DOHH2 (cell line): ENCODE measurements at regions not wholly inside any gene's neighbourhood (a gene's known extent, or its start where the extent isn't known, plus 50 kb on each side); places are given as distances from the start of the nearest gene placed in this dataset.
"Not testable (repeated sequence)": the region's sequence is repeated elsewhere in the genome, so short reads cannot be mapped to it uniquely, and the experiment has no call there.

ENCODE experiments used
- H3F3A ChIP-seq: fragments of 200-600 bp; sonication (generic), shearing (Covaris generic); 2 replicates; pipeline ENCODE4 v1.6.0; 2016; ENCODE audit warnings: antibody characterized with exemption, mild to moderate bottlenecking; ENCODE audit not compliant: control insufficient read depth, insufficient read depth
- H3K27ac ChIP-seq: fragments of 200-600 bp; sonication (generic); 2 replicates; pipeline ENCODE4 v1.5.1; 2014; ENCODE audit warnings: low read depth, mild to moderate bottlenecking, low read length, moderate library complexity
- H3K27me3 ChIP-seq: fragments of 200-600 bp; sonication (generic); 2 replicates; pipeline ENCODE4 v1.6.1; 2014; ENCODE audit warnings: mild to moderate bottlenecking, low read length, mixed read lengths; ENCODE audit not compliant: control insufficient read depth
- H3K36me3 ChIP-seq: fragments of 200-600 bp; sonication (generic); 2 replicates; pipeline ENCODE4 v1.6.1; 2014; ENCODE audit warnings: mild to moderate bottlenecking, low read length, moderate library complexity, mixed read lengths; ENCODE audit not compliant: control insufficient read depth
- H3K4me1 ChIP-seq: fragments of 200-600 bp; sonication (generic); 2 replicates; pipeline ENCODE4 v1.6.1; 2014; ENCODE audit warnings: mild to moderate bottlenecking, low read length, mixed read lengths; ENCODE audit not compliant: control insufficient read depth
- H3K4me2 ChIP-seq: fragments of 200-600 bp; sonication (generic); 2 replicates; pipeline ENCODE4 v1.6.0; 2014; ENCODE audit warnings: mild to moderate bottlenecking, low read length, moderate library complexity
- H3K4me3 ChIP-seq: fragments of 200-600 bp; sonication (generic); 2 replicates; pipeline ENCODE4 v1.5.1; 2014; ENCODE audit warnings: mild to moderate bottlenecking, low read length, mixed read lengths
- H3K79me2 ChIP-seq: fragments of 200-600 bp; sonication (generic); 2 replicates; pipeline ENCODE4 v1.6.1; 2014; ENCODE audit warnings: mild to moderate bottlenecking, low read length, mixed read lengths; ENCODE audit not compliant: control insufficient read depth
- H3K9me2 ChIP-seq: fragments of 200-600 bp; sonication (generic); replicated peaks from 2 replicates; pipeline ENCODE4 v1.6.1; 2014; ENCODE audit warnings: mild to moderate bottlenecking, low read length, mixed read lengths; ENCODE audit not compliant: control insufficient read depth
- H3K9me3 ChIP-seq: fragments of 200-600 bp; sonication (generic); 2 replicates; pipeline ENCODE4 v1.6.1; 2014; ENCODE audit warnings: antibody characterized with exemption, low read length, mixed read lengths; ENCODE audit not compliant: control insufficient read depth, insufficient read depth
- H4K20me1 ChIP-seq: fragments of 200-600 bp; sonication (generic); 2 replicates; pipeline ENCODE4 v1.6.0; 2014; ENCODE audit warnings: low read depth, mild to moderate bottlenecking, antibody characterized with exemption, low read length, moderate library complexity; ENCODE audit not compliant: control insufficient read depth, insufficient read depth

- not testable (repeated sequence) for H3K4me3 ChIP-seq, H3K4me1 ChIP-seq, H3K4me2 ChIP-seq, H3F3A ChIP-seq, H3K79me2 ChIP-seq, H3K9me2 ChIP-seq, H4K20me1 ChIP-seq, H3K27ac ChIP-seq, H3K36me3 ChIP-seq, H3K27me3 ChIP-seq
- H3K9me3 ChIP-seq: peaks cover 40% of the 10 kb centered on the region
Measured at GRCh38 chr21:10400622-10401361, 120.6 kb upstream of the TPTE start.

- H3K4me3 ChIP-seq, H3K4me1 ChIP-seq, H3K4me2 ChIP-seq, H4K20me1 ChIP-seq, H3K27me3 ChIP-seq, H3K9me2 ChIP-seq, H3K36me3 ChIP-seq, H3F3A ChIP-seq, H3K27ac ChIP-seq, H3K79me2 ChIP-seq: not testable (repeated sequence)
- peaks cover 38% of the 10 kb centered on the region for H3K9me3 ChIP-seq
Measured at GRCh38 chr21:10402461-10402860, 118.9 kb upstream of the TPTE start.

GRCh38 chr21:10405331-10405730 is 116.1 kb upstream of the TPTE start:
- H3K27me3 ChIP-seq, H3K4me1 ChIP-seq, H3K27ac ChIP-seq, H3K4me2 ChIP-seq, H3K36me3 ChIP-seq, H4K20me1 ChIP-seq, H3F3A ChIP-seq, H3K4me3 ChIP-seq, H3K79me2 ChIP-seq, H3K9me2 ChIP-seq: not testable (repeated sequence)
- H3K9me3 ChIP-seq: peaks cover 37% of the 10 kb centered on the region

DNA sequence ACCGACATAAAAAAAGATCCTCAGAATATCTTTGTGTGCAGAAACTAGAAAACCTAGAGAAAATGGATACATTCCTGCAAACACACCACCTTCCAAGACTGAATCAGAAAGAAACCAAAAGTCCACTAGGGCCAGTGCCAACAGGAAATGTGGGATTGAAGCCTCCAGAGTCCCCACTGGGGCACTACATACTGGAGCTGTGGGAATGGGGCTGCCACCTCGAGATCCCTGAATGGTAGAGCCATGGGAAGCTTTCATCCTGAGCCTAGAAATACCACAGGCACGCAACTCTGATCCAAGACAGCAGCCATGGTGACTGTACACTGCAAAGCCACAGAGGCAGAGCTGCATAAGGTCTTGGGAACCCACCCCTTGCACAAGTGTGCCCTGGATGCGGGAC is 111.6 kb upstream of the TPTE start:
- not testable (repeated sequence) for H3K4me2 ChIP-seq, H4K20me1 ChIP-seq, H3K27me3 ChIP-seq, H3K4me1 ChIP-seq, H3K36me3 ChIP-seq, H3K79me2 ChIP-seq, H3F3A ChIP-seq, H3K27ac ChIP-seq, H3K9me2 ChIP-seq, H3K4me3 ChIP-seq
- H3K9me3 ChIP-seq: peaks cover 24% of the 10 kb centered on the region

DNA sequence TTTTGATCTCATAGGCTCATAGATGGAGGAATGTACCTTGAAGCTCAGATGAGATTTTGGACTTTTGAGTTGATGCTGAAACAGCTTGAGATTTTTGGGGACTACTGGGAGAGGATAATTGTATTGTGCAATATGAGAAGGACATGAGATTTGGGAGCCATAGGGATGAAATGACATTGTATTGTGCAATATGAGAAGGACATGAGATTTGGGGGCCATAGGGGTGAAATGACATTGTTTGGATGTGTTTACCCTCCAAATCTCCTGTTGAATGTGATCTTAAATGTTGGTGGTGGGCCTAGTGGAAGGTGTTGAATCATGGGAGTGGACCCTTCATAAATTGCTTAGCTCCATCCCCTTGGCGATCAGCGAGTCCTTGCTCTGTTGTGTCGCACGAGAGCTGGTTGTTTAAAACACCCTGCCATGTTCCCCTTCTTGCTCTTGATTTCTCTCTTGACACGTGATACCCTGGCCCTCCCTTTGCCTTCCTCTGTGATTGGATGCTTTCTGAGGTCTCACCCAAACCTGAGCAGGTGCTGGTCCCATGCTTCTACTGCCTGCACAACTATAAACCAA is 110.9 kb upstream of the TPTE start:
- H3K27ac ChIP-seq, H3K4me1 ChIP-seq, H3K79me2 ChIP-seq, H3K9me2 ChIP-seq, H4K20me1 ChIP-seq, H3F3A ChIP-seq, H3K4me2 ChIP-seq, H3K4me3 ChIP-seq, H3K36me3 ChIP-seq, H3K27me3 ChIP-seq: not testable (repeated sequence)
- peaks cover 26% of the 10 kb centered on the region; the same call in 1 of the 2 replicates for H3K9me3 ChIP-seq

DNA sequence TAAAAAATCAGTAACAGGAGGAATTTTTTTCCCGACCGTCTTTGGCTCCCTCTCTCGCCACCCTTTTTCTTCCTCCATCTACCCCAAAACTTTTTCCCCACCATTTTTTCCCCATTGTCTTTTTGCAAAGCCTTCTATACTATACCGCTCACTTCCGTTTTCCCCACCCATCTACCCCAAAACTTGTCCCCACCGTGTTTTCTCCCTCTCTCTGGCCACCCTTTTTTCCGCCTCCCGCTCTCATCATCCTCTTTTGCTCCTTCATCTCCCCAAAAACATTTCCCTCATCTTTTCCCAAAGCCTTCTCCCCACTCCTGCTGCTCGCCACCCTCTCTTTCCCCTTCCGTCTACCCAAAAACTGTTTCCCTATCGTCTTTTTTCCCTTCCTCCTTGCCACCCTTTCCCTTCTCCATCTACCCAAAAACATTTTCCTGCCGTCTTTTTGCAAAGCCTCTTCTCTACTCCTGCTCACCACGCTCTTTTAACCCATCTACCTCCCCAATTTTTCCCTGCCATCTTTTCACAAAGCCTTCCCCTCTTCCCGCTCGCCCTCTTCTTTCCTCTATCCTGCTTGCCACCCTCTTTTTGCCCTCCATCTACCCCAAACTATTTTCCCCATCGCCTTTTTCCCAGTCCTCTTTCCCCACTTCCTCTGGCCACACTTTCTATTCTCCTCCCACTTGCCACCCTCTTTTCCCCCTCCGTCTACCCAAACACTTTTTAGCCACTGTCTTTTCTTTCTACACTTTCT is 109.4 kb upstream of the TPTE start:
- H3K4me2 ChIP-seq, H4K20me1 ChIP-seq, H3K79me2 ChIP-seq, H3K4me1 ChIP-seq, H3K4me3 ChIP-seq, H3K36me3 ChIP-seq, H3F3A ChIP-seq, H3K27me3 ChIP-seq, H3K9me2 ChIP-seq, H3K27ac ChIP-seq: not testable (repeated sequence)
- peaks cover 39% of the 10 kb centered on the region for H3K9me3 ChIP-seq

DNA sequence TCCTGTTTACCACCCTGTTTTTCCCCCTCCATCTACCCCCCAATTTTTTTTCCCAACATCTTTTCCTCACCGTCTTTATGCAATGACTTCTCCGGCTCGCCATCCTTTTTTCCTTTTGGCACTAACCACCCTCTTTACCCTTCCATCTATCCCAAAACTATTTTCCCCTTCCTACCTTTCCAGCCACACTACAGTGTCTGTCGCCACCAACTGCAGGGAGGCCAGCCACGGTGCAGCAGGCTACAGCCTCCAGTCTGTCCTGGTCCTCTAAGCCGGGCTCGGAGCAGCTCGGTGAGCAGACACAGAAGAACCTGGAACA is 108.5 kb upstream of the TPTE start:
- not testable (repeated sequence) for H3K9me2 ChIP-seq, H3K27ac ChIP-seq, H3K4me2 ChIP-seq, H3K79me2 ChIP-seq, H3K36me3 ChIP-seq, H3K4me1 ChIP-seq, H3F3A ChIP-seq, H4K20me1 ChIP-seq, H3K27me3 ChIP-seq, H3K4me3 ChIP-seq
- peaks cover 46% of the 10 kb centered on the region for H3K9me3 ChIP-seq
